ENCODE measurements at regions not wholly inside any gene's neighbourhood (a gene's known extent, or its start where the extent isn't known, plus 50 kb on each side); places are given as distances from the start of the nearest gene placed in this dataset.

DNA sequence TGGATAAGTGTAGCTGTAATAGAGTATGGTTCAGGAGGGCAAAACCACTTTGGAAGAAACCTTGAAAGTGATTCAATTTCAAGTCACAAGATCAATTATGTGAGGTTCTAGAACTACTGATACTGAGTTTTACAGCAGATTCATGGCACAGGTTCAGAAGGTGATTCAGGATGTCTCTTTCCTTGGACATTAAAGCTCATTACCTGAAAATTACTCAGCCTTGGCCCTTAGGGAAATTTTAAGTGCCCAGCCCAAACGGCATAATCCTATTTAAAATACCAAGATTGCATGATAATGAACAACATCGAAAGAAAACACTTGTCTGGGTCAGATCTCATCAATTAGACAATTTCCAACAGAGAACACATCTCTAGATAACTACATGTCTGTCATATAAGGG lies 70.2 kb upstream of the SLC38A2 start:
- no peak for ATAC-seq (replicated peaks in 1 of 4)
- no peaks in the 10 kb centered on the region for H3K36me3 Mint-ChIP-seq
- H3K27me3 ChIP-seq (replicated peaks in 1 of 2; ENCODE audit: control insufficient read depth in 2 of 2, extremely low read depth in 1 of 2, insufficient read depth in 2 of 2, low read length in 1 of 2): no peaks in the 10 kb centered on the region
- no peaks in the 10 kb centered on the region for H3K27me3 Mint-ChIP-seq
- H3K4me3 ChIP-seq (ENCODE audit: control insufficient read depth in 1 of 2, extremely low read depth in 1 of 2, low read length in 1 of 2): no peak overlapping the region
- H3K9me3 Mint-ChIP-seq: no peaks in the 10 kb centered on the region
- no peaks in the 10 kb centered on the region for H3K4me1 ChIP-seq (ENCODE audit: control insufficient read depth in 1 of 2, extremely low read depth in 1 of 2, insufficient read depth in 2 of 2, low read length in 2 of 2)
- H3K9me3 ChIP-seq: no peaks in the 10 kb centered on the region
- no CpG with 5 or more reads among the region's 2 CpGs for WGBS (ENCODE audit: insufficient coverage)
- no peaks in the 10 kb centered on the region for H3K36me3 ChIP-seq (ENCODE audit: control insufficient read depth in 2 of 2, extremely low read depth in 1 of 2, insufficient read depth in 1 of 2, low read length in 1 of 2)
- H3K27ac Mint-ChIP-seq: no peak overlapping the region
- peaks cover 10 to 14% (median 10%) of the 10 kb centered on the region in 3 donors for H3K4me1 Mint-ChIP-seq
- H3K4me3 Mint-ChIP-seq: no peak overlapping the region
- POLR2A ChIA-PET: no interaction called here
- CTCF ChIA-PET: no interaction called here
- no peak for DNase-seq
- H3K27ac ChIP-seq (ENCODE audit: low read length): no peak overlapping the region

DNA sequence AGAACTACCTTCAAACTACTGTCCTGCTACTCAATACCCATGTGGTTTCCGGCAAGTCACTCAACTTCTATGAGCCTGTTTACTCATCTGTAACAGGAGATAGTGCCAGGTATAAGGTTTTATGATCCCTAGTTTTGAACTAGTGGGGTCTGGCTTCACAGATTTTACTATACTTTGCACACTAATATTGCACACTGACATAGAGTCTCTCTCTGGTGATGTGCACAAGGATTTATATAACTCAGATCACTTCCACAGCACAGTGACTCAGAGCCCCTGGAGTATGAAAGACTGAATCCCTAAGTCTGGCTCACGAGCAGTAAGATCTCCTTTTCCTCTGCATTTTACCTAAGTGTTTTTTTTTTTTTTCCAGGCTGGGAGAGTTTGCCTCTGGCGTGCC lies 69.7 kb upstream of the SLC38A2 start:
- no peak overlapping the region for H3K4me3 Mint-ChIP-seq
- Histone ChIP-seq H3K4me3 (ENCODE audit: control insufficient read depth in 1 of 2, extremely low read depth in 1 of 2, low read length in 1 of 2) (no peak overlapping the region), H3K4me1 (ENCODE audit: control insufficient read depth in 1 of 2, extremely low read depth in 1 of 2, insufficient read depth in 2 of 2, low read length in 2 of 2) (no peaks in the 10 kb centered on the region), H3K36me3 (ENCODE audit: control insufficient read depth in 2 of 2, extremely low read depth in 1 of 2, insufficient read depth in 1 of 2, low read length in 1 of 2) (no peaks in the 10 kb centered on the region), H3K27me3 (replicated peaks in 1 of 2; ENCODE audit: control insufficient read depth in 2 of 2, extremely low read depth in 1 of 2, insufficient read depth in 2 of 2, low read length in 1 of 2) (no peaks in the 10 kb centered on the region), H3K9me3 (no peaks in the 10 kb centered on the region), H3K27ac (ENCODE audit: low read length) (no peak overlapping the region)
- WGBS (ENCODE audit: insufficient coverage): no CpG with 5 or more reads among the region's 3 CpGs
- H3K4me1 Mint-ChIP-seq: peaks cover 10 to 14% (median 10%) of the 10 kb centered on the region in 3 donors
- H3K27me3 Mint-ChIP-seq: no peaks in the 10 kb centered on the region
- no peaks in the 10 kb centered on the region for H3K9me3 Mint-ChIP-seq
- H3K27ac Mint-ChIP-seq: no peak overlapping the region
- POLR2A ChIA-PET: no interaction called here
- CTCF ChIA-PET: no interaction called here
- DNase-seq (no peak), ATAC-seq (replicated peaks in 1 of 4) (no peak)
- no peaks in the 10 kb centered on the region for H3K36me3 Mint-ChIP-seq

DNA sequence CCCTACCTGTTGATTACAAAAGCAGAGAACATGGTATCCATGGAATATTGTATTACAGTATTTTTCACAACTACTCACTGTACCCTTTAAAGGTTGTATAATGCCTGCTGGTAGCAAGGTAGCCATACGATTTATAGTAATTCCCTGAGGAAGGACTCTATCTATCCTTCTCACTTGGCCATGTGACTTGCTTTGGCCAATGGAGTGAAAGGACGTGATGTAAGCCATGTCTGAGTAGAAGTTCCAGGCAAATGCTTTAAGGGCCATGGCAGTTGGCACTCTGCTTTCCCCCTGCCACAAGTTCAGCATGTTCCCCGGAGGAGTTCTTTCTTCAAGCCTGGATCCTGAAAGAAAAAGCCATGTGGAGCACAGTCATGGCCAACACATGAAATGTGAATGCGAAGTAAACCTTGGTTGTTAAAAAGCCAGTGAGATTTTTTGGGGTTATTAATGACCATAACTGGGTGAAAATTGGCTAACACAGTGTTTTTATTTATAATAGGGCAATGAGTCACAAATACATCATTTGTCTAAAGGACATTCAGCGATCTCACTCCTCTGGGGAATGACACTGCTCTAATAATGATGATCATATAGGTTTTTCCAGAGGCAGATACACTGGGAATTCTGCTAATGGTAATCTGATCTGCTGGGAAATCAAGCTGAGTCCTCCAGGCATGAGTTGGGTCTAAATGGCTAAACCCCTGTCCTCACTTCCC lies 67.4 kb upstream of the SLC38A2 start:
- H3K27me3 Mint-ChIP-seq: no peaks in the 10 kb centered on the region
- peaks cover 1 to 4% (median 2%) of the 10 kb centered on the region in 3 donors for H3K4me1 Mint-ChIP-seq
- H3K9me3 Mint-ChIP-seq: no peaks in the 10 kb centered on the region
- no peak overlapping the region for H3K4me3 ChIP-seq (ENCODE audit: control insufficient read depth in 1 of 2, extremely low read depth in 1 of 2, low read length in 1 of 2)
- no peak overlapping the region for H3K27ac Mint-ChIP-seq
- no peaks in the 10 kb centered on the region for H3K36me3 ChIP-seq (ENCODE audit: control insufficient read depth in 2 of 2, extremely low read depth in 1 of 2, insufficient read depth in 1 of 2, low read length in 1 of 2)
- ATAC-seq (replicated peaks in 1 of 4): no peak
- no peak for DNase-seq
- ChIA-PET CTCF (no interaction called here), POLR2A (no interaction called here)
- H3K4me1 ChIP-seq (ENCODE audit: control insufficient read depth in 1 of 2, extremely low read depth in 1 of 2, insufficient read depth in 2 of 2, low read length in 2 of 2): no peaks in the 10 kb centered on the region
- no peaks in the 10 kb centered on the region for H3K9me3 ChIP-seq
- H3K27ac ChIP-seq (ENCODE audit: low read length): no peak overlapping the region
- WGBS (ENCODE audit: insufficient coverage): 100% methylated on average over 1 of the region's 5 CpGs
- H3K36me3 Mint-ChIP-seq: no peaks in the 10 kb centered on the region
- H3K27me3 ChIP-seq (replicated peaks in 1 of 2; ENCODE audit: control insufficient read depth in 2 of 2, extremely low read depth in 1 of 2, insufficient read depth in 2 of 2, low read length in 1 of 2): no peaks in the 10 kb centered on the region
- H3K4me3 Mint-ChIP-seq: no peak overlapping the region

DNA sequence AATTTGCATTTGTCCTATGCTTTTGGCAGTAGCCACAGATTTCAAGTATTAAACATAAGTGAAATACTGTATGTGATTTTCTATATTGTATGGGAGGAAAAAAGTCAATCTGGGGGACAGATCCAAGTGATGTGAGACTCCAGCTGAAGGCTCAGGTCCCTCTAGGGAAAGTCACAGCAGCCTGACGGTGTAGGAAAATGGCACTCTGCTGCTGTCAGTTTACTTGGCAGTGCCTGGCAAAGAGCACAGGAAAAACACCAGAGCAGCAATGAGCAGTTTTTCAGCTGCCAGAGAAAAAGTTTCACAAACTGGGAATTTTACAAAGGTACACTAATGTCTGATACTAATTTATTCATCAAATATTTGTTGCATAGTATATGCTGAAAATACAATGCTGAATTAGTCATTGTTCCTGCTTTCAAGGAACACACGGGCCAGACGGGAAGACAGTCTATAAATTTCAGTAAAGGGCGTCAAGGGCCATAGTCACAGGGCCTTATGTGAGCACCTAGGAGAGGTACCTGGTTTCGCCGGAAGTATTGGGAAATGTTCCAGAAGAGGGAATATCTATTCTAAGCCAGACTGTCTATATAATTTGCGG lies 66.2 kb upstream of the SLC38A2 start:
- Mint-ChIP-seq H3K36me3 (no peaks in the 10 kb centered on the region), H3K4me1 (no peaks in the 10 kb centered on the region), H3K27me3 (no peaks in the 10 kb centered on the region), H3K27ac (no peak overlapping the region), H3K9me3 (no peaks in the 10 kb centered on the region), H3K4me3 (no peak overlapping the region)
- POLR2A ChIA-PET: no interaction called here
- no peak for DNase-seq
- Histone ChIP-seq H3K9me3 (no peaks in the 10 kb centered on the region), H3K4me3 (ENCODE audit: control insufficient read depth in 1 of 2, extremely low read depth in 1 of 2, low read length in 1 of 2) (no peak overlapping the region), H3K27me3 (replicated peaks in 1 of 2; ENCODE audit: control insufficient read depth in 2 of 2, extremely low read depth in 1 of 2, insufficient read depth in 2 of 2, low read length in 1 of 2) (no peaks in the 10 kb centered on the region), H3K4me1 (ENCODE audit: control insufficient read depth in 1 of 2, extremely low read depth in 1 of 2, insufficient read depth in 2 of 2, low read length in 2 of 2) (no peaks in the 10 kb centered on the region), H3K27ac (ENCODE audit: low read length) (no peak overlapping the region), H3K36me3 (ENCODE audit: control insufficient read depth in 2 of 2, extremely low read depth in 1 of 2, insufficient read depth in 1 of 2, low read length in 1 of 2) (no peaks in the 10 kb centered on the region)
- WGBS (ENCODE audit: insufficient coverage): 90% methylated on average over 3 of the region's 7 CpGs
- CTCF ChIA-PET: no interaction called here
- no peak for ATAC-seq (replicated peaks in 1 of 4)

DNA sequence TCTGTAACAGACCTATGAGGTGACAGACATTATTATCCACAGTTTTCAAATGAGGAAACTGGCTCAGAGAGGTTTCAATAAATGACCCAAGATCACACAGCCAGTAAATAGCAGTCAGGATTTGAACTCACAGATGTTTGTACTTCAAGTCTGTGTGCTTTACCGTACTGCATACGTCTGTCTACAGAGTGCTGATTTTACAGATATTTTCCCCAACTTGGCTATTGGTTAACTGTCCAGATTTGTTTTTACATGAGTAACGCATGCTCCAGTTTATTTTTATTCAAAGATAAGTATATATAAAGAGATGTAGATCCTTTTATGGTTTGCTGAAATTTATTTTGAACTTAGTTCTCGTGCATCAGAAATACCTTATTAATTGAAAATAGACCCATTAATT lies 65.7 kb upstream of the SLC38A2 start:
- H3K4me1 ChIP-seq (ENCODE audit: control insufficient read depth in 1 of 2, extremely low read depth in 1 of 2, insufficient read depth in 2 of 2, low read length in 2 of 2): no peaks in the 10 kb centered on the region
- CTCF ChIA-PET: no interaction called here
- Mint-ChIP-seq H3K9me3 (no peaks in the 10 kb centered on the region), H3K36me3 (no peaks in the 10 kb centered on the region), H3K4me1 (no peaks in the 10 kb centered on the region), H3K27me3 (no peaks in the 10 kb centered on the region), H3K4me3 (no peak overlapping the region), H3K27ac (no peak overlapping the region)
- no peak for ATAC-seq (replicated peaks in 1 of 4)
- no peak for DNase-seq
- H3K4me3 ChIP-seq (ENCODE audit: control insufficient read depth in 1 of 2, extremely low read depth in 1 of 2, low read length in 1 of 2): no peak overlapping the region
- H3K9me3 ChIP-seq: no peaks in the 10 kb centered on the region
- POLR2A ChIA-PET: no interaction called here
- no peaks in the 10 kb centered on the region for H3K36me3 ChIP-seq (ENCODE audit: control insufficient read depth in 2 of 2, extremely low read depth in 1 of 2, insufficient read depth in 1 of 2, low read length in 1 of 2)
- H3K27me3 ChIP-seq (replicated peaks in 1 of 2; ENCODE audit: control insufficient read depth in 2 of 2, extremely low read depth in 1 of 2, insufficient read depth in 2 of 2, low read length in 1 of 2): no peaks in the 10 kb centered on the region
- no CpG with 5 or more reads among the region's 4 CpGs for WGBS (ENCODE audit: insufficient coverage)
- H3K27ac ChIP-seq (ENCODE audit: low read length): no peak overlapping the region

DNA sequence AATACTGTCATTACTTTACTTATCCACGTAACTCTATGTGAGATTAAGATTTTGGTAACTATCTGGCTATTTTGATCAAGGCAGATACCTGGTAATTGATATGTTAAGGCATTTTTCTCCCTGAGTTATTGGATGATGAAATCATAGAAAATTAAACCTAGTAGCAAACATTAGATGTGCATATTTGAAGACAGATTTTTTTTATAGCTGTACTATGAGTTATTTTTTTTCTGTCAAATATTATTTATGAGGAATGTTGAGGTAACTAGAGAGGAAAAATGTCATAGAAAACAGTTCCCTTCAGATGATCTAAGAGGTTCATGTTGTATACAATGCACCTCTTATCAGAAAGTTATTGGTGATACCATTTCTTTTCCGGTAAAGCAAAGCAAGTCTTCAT lies 64.9 kb upstream of the SLC38A2 start:
- Histone ChIP-seq H3K4me1 (ENCODE audit: control insufficient read depth in 1 of 2, extremely low read depth in 1 of 2, insufficient read depth in 2 of 2, low read length in 2 of 2) (no peaks in the 10 kb centered on the region), H3K36me3 (ENCODE audit: control insufficient read depth in 2 of 2, extremely low read depth in 1 of 2, insufficient read depth in 1 of 2, low read length in 1 of 2) (no peaks in the 10 kb centered on the region), H3K4me3 (ENCODE audit: control insufficient read depth in 1 of 2, extremely low read depth in 1 of 2, low read length in 1 of 2) (no peak overlapping the region), H3K27me3 (replicated peaks in 1 of 2; ENCODE audit: control insufficient read depth in 2 of 2, extremely low read depth in 1 of 2, insufficient read depth in 2 of 2, low read length in 1 of 2) (no peaks in the 10 kb centered on the region), H3K27ac (ENCODE audit: low read length) (no peak overlapping the region), H3K9me3 (no peaks in the 10 kb centered on the region)
- POLR2A ChIA-PET: no interaction called here
- Mint-ChIP-seq H3K27me3 (no peaks in the 10 kb centered on the region), H3K4me3 (no peak overlapping the region), H3K4me1 (no peaks in the 10 kb centered on the region), H3K36me3 (no peaks in the 10 kb centered on the region), H3K9me3 (no peaks in the 10 kb centered on the region), H3K27ac (no peak overlapping the region)
- no CpG with 5 or more reads among the region's 2 CpGs for WGBS (ENCODE audit: insufficient coverage)
- CTCF ChIA-PET: no interaction called here
- no peak for DNase-seq
- ATAC-seq (replicated peaks in 1 of 4): no peak

DNA sequence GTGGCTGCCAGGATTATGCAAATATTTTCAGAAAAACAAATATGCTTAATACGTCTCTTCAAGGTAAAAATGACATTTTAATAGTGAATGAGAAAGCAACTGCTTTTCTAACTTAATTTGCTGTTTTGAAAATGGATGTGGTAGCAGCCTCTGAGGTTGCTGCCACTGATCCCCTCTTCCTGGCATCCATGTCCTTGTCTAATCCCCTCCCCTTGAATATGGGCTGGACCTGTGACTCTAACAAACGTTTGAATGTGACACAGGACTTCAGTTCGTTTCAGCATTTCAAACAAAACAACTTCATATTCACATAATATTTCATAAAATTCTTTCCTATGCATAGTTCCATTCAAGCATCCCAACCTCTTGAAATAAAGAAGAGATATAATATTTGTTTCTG lies 64.2 kb upstream of the SLC38A2 start:
- WGBS (ENCODE audit: insufficient coverage): 50% methylated on average over 1 of the region's 3 CpGs
- Histone ChIP-seq H3K4me3 (ENCODE audit: control insufficient read depth in 1 of 2, extremely low read depth in 1 of 2, low read length in 1 of 2) (no peak overlapping the region), H3K9me3 (no peaks in the 10 kb centered on the region), H3K27ac (ENCODE audit: low read length) (no peak overlapping the region), H3K36me3 (ENCODE audit: control insufficient read depth in 2 of 2, extremely low read depth in 1 of 2, insufficient read depth in 1 of 2, low read length in 1 of 2) (no peaks in the 10 kb centered on the region), H3K4me1 (ENCODE audit: control insufficient read depth in 1 of 2, extremely low read depth in 1 of 2, insufficient read depth in 2 of 2, low read length in 2 of 2) (no peaks in the 10 kb centered on the region), H3K27me3 (replicated peaks in 1 of 2; ENCODE audit: control insufficient read depth in 2 of 2, extremely low read depth in 1 of 2, insufficient read depth in 2 of 2, low read length in 1 of 2) (no peaks in the 10 kb centered on the region)
- ChIA-PET POLR2A (no interaction called here), CTCF (no interaction called here)
- no peaks in the 10 kb centered on the region for H3K4me1 Mint-ChIP-seq
- H3K9me3 Mint-ChIP-seq: no peaks in the 10 kb centered on the region
- no peak overlapping the region for H3K27ac Mint-ChIP-seq
- DNase-seq (no peak), ATAC-seq (replicated peaks in 1 of 4) (no peak)
- no peaks in the 10 kb centered on the region for H3K27me3 Mint-ChIP-seq
- H3K36me3 Mint-ChIP-seq: no peaks in the 10 kb centered on the region
- no peak overlapping the region for H3K4me3 Mint-ChIP-seq
